NCI-H1930 (cell line): ENCODE measurements at regions not wholly inside any gene's neighbourhood (a gene's known extent, or its start where the extent isn't known, plus 50 kb on each side); places are given as distances from the start of the nearest gene placed in this dataset.

Experiments used
- DNase-seq, 2 experiments: peaks; one replicate each; lab custom pipeline; 2025; lab: John Stamatoyannopoulos, UW

GRCh38 chr2:239586651-239587310 is 186.0 kb upstream of the HDAC4 start:
- DNase-seq = no peak

- DNase-seq = no peak
Measured at GRCh38 chr2:239585422-239585821, 184.6 kb upstream of the HDAC4 start.

- DNase-seq = no peak
Measured at GRCh38 chr2:239584986-239585385, 184.2 kb upstream of the HDAC4 start.

GRCh38 chr2:239583879-239584859 is 183.3 kb upstream of the HDAC4 start:
- no peak for DNase-seq

GRCh38 chr2:239583171-239583878 is 182.5 kb upstream of the HDAC4 start:
- no peak for DNase-seq

- DNase-seq = no peak
Measured at GRCh38 chr2:239582476-239582875, 181.7 kb upstream of the HDAC4 start.

- DNase-seq = no peak
Measured at GRCh38 chr2:239581352-239581901, 180.6 kb upstream of the HDAC4 start.

GRCh38 chr2:239580199-239580527 is 179.3 kb upstream of the HDAC4 start:
- DNase-seq = no peak

- DNase-seq = no peak
Measured at GRCh38 chr2:239579524-239580198, 178.8 kb upstream of the HDAC4 start.

GRCh38 chr2:239579081-239579480 is 178.3 kb upstream of the HDAC4 start:
- no peak for DNase-seq

GRCh38 chr2:239578381-239578780 is 177.6 kb upstream of the HDAC4 start:
- DNase-seq = no peak

- DNase-seq = no peak
Measured at GRCh38 chr2:239577935-239578334, 177.1 kb upstream of the HDAC4 start.

GRCh38 chr2:239576784-239577685 is 176.2 kb upstream of the HDAC4 start:
- DNase-seq = no peak

- no peak for DNase-seq
Measured at GRCh38 chr2:239575931-239576445, 175.2 kb upstream of the HDAC4 start.

- no peak for DNase-seq
Measured at GRCh38 chr2:239574434-239575156, 173.8 kb upstream of the HDAC4 start.

GRCh38 chr2:239574054-239574433 is 173.2 kb upstream of the HDAC4 start:
- DNase-seq = no peak

- DNase-seq = no peak
Measured at GRCh38 chr2:239570971-239571520, 170.2 kb upstream of the HDAC4 start.

GRCh38 chr2:239570216-239570925 is 169.6 kb upstream of the HDAC4 start:
- no peak for DNase-seq
